GM12872 (cell line): ENCODE measurements at regions not wholly inside any gene's neighbourhood (a gene's known extent, or its start where the extent isn't known, plus 50 kb on each side); places are given as distances from the start of the nearest gene placed in this dataset.

Experiments
- TF ChIP-seq, protein P1 (sequence below): IDR thresholded peaks from 3 replicates; pipeline ENCODE4 v1.5.1; 2011; ENCODE audit warnings: low read depth, mild to moderate bottlenecking, low read length, moderate library complexity; ENCODE audit not compliant: insufficient read depth

DNA sequence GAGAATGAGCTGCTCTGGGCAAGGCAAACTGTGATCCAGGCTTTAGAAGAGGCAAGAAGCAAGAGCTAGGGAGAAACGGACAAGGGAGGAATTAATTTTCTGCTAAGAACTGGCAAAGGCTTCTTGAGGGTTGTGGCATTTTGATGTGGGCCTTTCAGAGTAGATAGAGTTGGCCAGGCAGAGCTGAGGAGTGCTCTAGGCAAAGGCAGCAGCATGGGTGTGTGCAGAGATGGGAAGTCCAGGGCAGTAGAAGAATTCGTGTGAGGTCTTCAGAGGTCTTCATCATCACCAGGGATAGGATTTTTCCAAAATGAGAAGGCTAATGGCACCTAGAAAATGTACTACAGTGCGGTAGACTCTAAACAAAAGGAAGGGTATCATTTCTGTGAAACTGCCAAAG lies 237.8 kb downstream of the LTN1 start:
- TF ChIP-seq, protein P1, sequence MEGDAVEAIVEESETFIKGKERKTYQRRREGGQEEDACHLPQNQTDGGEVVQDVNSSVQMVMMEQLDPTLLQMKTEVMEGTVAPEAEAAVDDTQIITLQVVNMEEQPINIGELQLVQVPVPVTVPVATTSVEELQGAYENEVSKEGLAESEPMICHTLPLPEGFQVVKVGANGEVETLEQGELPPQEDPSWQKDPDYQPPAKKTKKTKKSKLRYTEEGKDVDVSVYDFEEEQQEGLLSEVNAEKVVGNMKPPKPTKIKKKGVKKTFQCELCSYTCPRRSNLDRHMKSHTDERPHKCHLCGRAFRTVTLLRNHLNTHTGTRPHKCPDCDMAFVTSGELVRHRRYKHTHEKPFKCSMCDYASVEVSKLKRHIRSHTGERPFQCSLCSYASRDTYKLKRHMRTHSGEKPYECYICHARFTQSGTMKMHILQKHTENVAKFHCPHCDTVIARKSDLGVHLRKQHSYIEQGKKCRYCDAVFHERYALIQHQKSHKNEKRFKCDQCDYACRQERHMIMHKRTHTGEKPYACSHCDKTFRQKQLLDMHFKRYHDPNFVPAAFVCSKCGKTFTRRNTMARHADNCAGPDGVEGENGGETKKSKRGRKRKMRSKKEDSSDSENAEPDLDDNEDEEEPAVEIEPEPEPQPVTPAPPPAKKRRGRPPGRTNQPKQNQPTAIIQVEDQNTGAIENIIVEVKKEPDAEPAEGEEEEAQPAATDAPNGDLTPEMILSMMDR: no peak

DNA sequence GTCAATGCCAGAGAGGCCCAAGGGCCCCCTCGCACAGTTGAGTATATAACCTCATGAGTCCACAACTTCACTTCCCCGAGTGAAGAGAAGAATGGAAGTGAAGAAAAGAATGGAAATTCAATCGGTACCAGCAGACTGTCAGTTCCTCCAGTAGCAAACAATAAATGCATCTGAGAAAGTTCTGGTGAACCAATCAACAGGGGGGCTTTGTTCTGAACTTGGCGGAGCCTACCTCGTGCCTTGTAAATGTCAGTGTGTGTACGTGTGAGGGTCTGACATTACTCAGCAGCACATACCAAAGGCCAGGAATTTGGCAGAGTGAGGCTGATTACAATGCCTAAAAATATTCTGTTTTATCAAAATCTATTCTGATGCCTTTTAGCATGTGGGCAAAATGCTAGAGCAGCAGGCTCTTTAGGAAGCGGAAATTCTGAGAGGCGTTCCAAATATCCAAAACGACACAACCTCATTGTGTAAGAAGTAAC lies 238.5 kb downstream of the LTN1 start:
- TF ChIP-seq, protein P1: no peak

DNA sequence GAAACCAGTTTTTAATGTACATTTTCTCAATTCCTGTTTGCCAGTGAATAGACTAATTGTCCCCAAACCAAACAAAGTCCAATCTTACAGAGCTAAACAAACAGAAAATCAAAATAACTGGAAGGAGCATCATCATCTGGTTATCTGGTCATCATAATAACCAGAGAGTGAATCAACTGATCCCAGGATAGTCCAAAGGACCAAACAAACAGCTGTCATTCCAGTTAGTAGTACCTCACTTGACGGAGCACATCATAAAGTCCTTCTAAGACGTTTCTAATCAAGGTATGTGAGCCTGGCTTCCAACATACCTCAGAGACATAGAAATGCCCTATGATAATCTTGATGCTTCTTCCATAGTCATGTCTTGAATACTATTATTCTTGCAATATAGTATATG lies 240.5 kb downstream of the LTN1 start:
- TF ChIP-seq, protein P1: no peak

DNA sequence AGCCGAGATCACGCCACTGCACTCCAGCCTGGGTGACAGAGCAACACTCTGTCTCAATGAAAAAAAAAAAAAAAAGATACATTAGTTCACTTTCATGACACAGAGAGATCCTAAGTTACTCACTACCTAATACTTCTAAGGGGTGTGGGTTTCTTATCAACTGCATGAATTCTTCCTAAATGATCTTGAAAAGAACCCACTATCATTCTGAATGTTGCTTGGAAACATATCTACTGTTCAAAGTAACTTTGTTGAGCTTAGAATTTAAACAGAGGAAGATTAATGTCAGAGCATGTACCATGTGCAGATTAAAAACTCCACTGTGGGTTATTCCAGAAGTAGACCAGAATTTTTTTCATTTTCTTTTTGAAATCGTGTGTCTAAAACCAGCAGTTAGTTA lies 241.5 kb downstream of the LTN1 start:
- TF ChIP-seq, protein P1: no peak

DNA sequence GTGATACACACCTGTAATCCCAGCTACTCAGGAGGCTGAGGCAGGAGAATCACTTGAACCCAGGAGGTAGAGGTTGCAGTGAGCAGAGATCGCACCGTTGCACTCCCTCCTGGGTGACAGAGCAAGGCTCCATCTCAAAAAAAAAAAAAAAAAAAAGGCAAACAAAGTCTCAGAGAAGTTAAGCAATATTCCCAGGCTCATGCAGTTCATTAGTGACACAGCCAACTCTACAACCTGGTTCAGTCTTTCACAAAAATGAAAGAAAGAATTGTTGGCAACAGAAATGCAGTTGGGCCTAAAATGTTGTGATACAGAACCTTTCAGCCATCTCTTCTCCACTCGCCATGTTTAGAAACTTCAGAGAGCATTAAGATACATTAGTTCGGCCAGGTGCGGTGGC lies 242.1 kb downstream of the LTN1 start:
- TF ChIP-seq, protein P1: no peak

DNA sequence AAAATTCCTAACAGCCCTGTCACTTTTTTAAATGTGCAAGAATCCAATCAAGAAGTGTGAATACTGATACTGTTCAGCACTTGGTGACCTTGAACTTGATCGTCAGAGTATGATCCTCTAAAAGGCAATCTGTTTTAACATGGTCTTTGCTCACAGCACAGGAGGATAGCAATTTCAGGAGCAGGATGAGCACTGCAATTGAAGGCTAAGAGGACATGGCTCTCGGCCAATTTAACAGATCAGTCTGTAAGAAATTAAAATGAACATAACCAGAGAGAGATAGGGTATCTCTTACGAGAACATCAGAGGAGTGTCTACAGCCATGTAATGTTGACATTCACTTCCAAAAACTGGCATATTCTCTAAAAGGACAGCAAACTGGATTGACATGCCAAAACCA lies 243.1 kb downstream of the LTN1 start:
- TF ChIP-seq, protein P1: no peak

DNA sequence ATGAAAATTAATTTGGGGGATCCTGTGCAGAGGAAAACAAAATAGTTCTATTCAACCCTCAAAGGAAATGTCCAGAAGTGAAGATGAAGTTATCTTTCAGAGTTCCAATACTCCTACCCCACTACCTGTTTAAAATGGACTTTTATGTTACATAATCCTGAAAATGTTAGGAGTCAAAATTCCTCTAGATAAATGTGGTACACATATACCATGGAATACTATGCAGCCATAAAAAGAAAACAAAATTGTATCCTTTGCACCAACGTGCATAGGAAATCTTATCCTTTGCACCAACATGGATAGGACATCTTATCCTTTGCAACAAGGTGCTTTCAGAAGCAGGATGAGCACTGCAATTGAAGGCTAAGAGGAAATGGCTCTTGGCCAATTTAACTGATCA lies 245.2 kb downstream of the LTN1 start:
- TF ChIP-seq, protein P1: no peak

DNA sequence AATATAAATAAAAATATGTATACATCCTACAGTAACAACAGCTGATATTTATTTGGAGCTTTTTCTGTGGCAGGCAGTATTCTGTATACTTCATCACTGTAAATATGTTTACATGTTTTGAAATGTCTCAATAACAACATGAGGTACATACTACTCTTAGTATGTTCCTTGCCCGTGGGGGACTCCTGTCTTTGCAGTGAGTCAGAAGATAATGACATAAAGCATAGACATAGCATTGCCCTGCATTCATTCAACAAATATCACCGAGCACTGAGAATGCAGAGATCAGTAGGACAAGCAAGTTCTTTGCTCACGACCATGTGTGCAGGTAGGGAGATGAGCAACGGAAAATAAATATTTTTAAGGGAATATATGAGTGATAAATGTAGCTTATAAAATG lies 246.5 kb downstream of the LTN1 start:
- TF ChIP-seq, protein P1: no peak
